A549 (cell line): ENCODE measurements at regions not wholly inside any gene's neighbourhood (a gene's known extent, or its start where the extent isn't known, plus 50 kb on each side); places are given as distances from the start of the nearest gene placed in this dataset.
"Not testable (repeated sequence)": the region's sequence is repeated elsewhere in the genome, so short reads cannot be mapped to it uniquely, and the experiment has no call there.

ENCODE experiments used
- ATAC-seq, 2 experiments: fragments of 200-7000 bp in 1 of 2; fragments of >200 bp in 1 of 2; cut with Nextera tagmentation in 1 of 2; cut with Tn5 transposase in 1 of 2; 3 replicates each; pipeline versions ENCODE4 v1.8.0 to v1.9.1; 2018 to 2020; ENCODE audit warnings: mild to moderate bottlenecking in 1 of 2, moderate library complexity in 1 of 2
- CTCF ChIA-PET: fragments of 300-600 bp; sonication (Branson Sonifier 250); formaldehyde crosslinking; extraction: SDS; loops from one replicate; lab custom pipeline; 2021; ENCODE audit warnings: antibody characterized with exemption, inconsistent platforms; lab: Yijun Ruan, JAX
- POLR2A ChIA-PET: fragments of 350-600 bp; formaldehyde crosslinking; extraction: SDS; loops from one replicate; lab custom pipeline; 2021; ENCODE audit warnings: antibody characterized with exemption, inconsistent platforms; lab: Yijun Ruan, JAX
- DNase-seq, 2 experiments: peaks; one replicate each; pipeline versions ENCODE4 v3.0.0 to v3.0.0-alpha.2; 2011 to 2016; ENCODE audit warnings: low read depth in 1 of 2, low spot score in 1 of 2
- FAIRE-seq: peaks from 2 replicates; lab custom pipeline; 2011; peaks lifted over from hg19 to GRCh38; lab: Jason Lieb, UNC
- H3K27ac ChIP-seq, 2 experiments: fragments of >200 bp; sonication (Bioruptor Twin); formaldehyde crosslinking; 3 replicates each; pipeline ENCODE4 v1.5.1; 2016 to 2017
- H3K4me1 ChIP-seq: fragments of >200 bp; sonication (Bioruptor Twin); formaldehyde crosslinking; 3 replicates; pipeline ENCODE4 v1.6.1; 2016
- H3K4me2 ChIP-seq: fragments of >200 bp; sonication (Bioruptor Twin); formaldehyde crosslinking; 3 replicates; pipeline ENCODE4 v1.6.1; 2016
- H3K4me3 ChIP-seq: fragments of >200 bp; sonication (Bioruptor Twin); formaldehyde crosslinking; 3 replicates; pipeline ENCODE4 v1.5.1; 2016
- H3K9me3 ChIP-seq: fragments of >200 bp; sonication (Bioruptor Twin); formaldehyde crosslinking; 3 replicates; pipeline ENCODE4 v1.6.1; 2016
- CBX8 ChIP-seq: fragments of 200-600 bp; sonication (generic); IDR thresholded peaks from 2 replicates; pipeline ENCODE4 v1.6.1; 2016
- E2F6 ChIP-seq: IDR thresholded peaks from 2 replicates; pipeline ENCODE4 v1.6.1; 2012; ENCODE audit warnings: low read depth, borderline replicate concordance
- ESRRA ChIP-seq: fragments of 150-350 bp; IDR thresholded peaks from 2 replicates; pipeline ENCODE4 v1.6.1; 2014; ENCODE audit warnings: mild to moderate bottlenecking, low read length, borderline replicate concordance
- FOSB ChIP-seq: fragments of 250-450 bp; sonication (Bioruptor Pico); IDR thresholded peaks from 2 replicates; pipeline ENCODE4 v1.5.0; 2020; ENCODE audit warnings: mild to moderate bottlenecking, moderate library complexity
- FOSL2 ChIP-seq, 2 experiments: fragments of 450-650 bp in 1 of 2; fragments of >200 bp in 1 of 2; sonication (Bioruptor Twin) in 1 of 2; formaldehyde crosslinking; IDR thresholded peaks; 2 replicates each; pipeline versions ENCODE4 v1.5.0 to v1.6.1; 2016 to 2020; ENCODE audit warnings: mild to moderate bottlenecking in 1 of 2, moderate library complexity in 1 of 2
- FOXS1 ChIP-seq: fragments of 250-450 bp; sonication (Bioruptor Pico); IDR thresholded peaks from 2 replicates; pipeline ENCODE4 v1.5.0; 2020; ENCODE audit warnings: mild to moderate bottlenecking, moderate library complexity
- HDAC2 ChIP-seq: fragments of 200-600 bp; sonication (generic); IDR thresholded peaks from 2 replicates; pipeline ENCODE4 v1.6.1; 2016
- HEYL ChIP-seq: fragments of 250-450 bp; sonication (Bioruptor Pico); IDR thresholded peaks from 2 replicates; pipeline ENCODE4 v1.8.0; 2021; ENCODE audit warnings: mild to moderate bottlenecking, moderate library complexity
- HMGXB4 ChIP-seq: fragments of 250-450 bp; sonication (Bioruptor Pico); IDR thresholded peaks from 2 replicates; pipeline ENCODE4 v1.5.0; 2021; ENCODE audit warnings: mild to moderate bottlenecking, moderate library complexity, borderline replicate concordance
- HOXA7 ChIP-seq: fragments of 250-450 bp; sonication (Bioruptor Pico); IDR thresholded peaks from 2 replicates; pipeline ENCODE4 v1.5.0; 2020; ENCODE audit warnings: mild to moderate bottlenecking, moderate library complexity
- JUN ChIP-seq, 2 experiments: fragments of >200 bp; sonication (Bioruptor Twin); formaldehyde crosslinking; IDR thresholded peaks; 2 replicates in 1 of 2; 3 replicates in 1 of 2; pipeline ENCODE4 v1.6.1; 2016 to 2017
- MYC ChIP-seq: IDR thresholded peaks from 2 replicates; pipeline ENCODE4 v1.6.1; 2012; ENCODE audit warnings: mild to moderate bottlenecking, inconsistent platforms, low read length, improper control_type of control experiment, borderline replicate concordance
- PHF8 ChIP-seq: fragments of 200-600 bp; sonication (generic); IDR thresholded peaks from 2 replicates; pipeline ENCODE4 v1.6.1; 2016; ENCODE audit warnings: low read depth, mild to moderate bottlenecking, antibody characterized with exemption, moderate library complexity, borderline replicate concordance
- RARB ChIP-seq: fragments of 250-450 bp; sonication (Bioruptor Pico); IDR thresholded peaks from 2 replicates; pipeline ENCODE4 v1.8.0; 2021; ENCODE audit warnings: mild to moderate bottlenecking, moderate library complexity
- SREBF2 ChIP-seq: fragments of 450-650 bp; IDR thresholded peaks from 2 replicates; pipeline ENCODE4 v1.6.1; 2014; ENCODE audit warnings: mild to moderate bottlenecking, moderate library complexity
- ZNF302 ChIP-seq: fragments of 250-450 bp; sonication (Bioruptor Pico); IDR thresholded peaks from 2 replicates; pipeline ENCODE4 v1.9.0; 2021; ENCODE audit warnings: inconsistent platforms, mild to moderate bottlenecking, moderate library complexity
- WGBS: methylation state at CpG from one replicate; pipeline ENCODE4 v1.1.6; 2017; ENCODE audit errors: missing lambda C conversion rate; 5-methylcytosine and 5-hydroxymethylcytosine counted together

- Histone ChIP-seq H3K4me2 (no peak overlapping the region), H3K4me3 (no peak overlapping the region), H3K9me3 (no peaks in the 10 kb centered on the region), H3K27ac (no peak overlapping the region), H3K4me1 (no peaks in the 10 kb centered on the region)
- ATAC-seq (no peak), FAIRE-seq (no peak), DNase-seq (no peak)
- WGBS, result 80% methylated on average over 2 of the region's 2 CpGs
- TF ChIP-seq HOXA7 (no peak), FOSB (CRISPR knock-in tag) (no peak), MYC (no peak), CBX8 (no peak), HDAC2 (no peak), HEYL (CRISPR knock-in tag) (no peak), PHF8 (no peak)
- CTCF ChIA-PET, result no interaction called here
- POLR2A ChIA-PET, result no interaction called here
Observed at GRCh38 chr13:21256891-21257290, 80.4 kb downstream of the MRPL57 start.

GRCh38 chr13:21259571-21260455, 83.4 kb downstream of the MRPL57 start:
- no peak for DNase-seq
- Histone ChIP-seq H3K4me2 (no peak overlapping the region), H3K9me3 (no peaks in the 10 kb centered on the region), H3K4me1 (no peaks in the 10 kb centered on the region), H3K4me3 (no peak overlapping the region), H3K27ac (no peak overlapping the region)
- TF ChIP-seq CBX8 (no peak), FOXS1 (CRISPR knock-in tag) (no peak), RARB (CRISPR knock-in tag) (no peak), HOXA7 (no peak), ZNF302 (CRISPR knock-in tag) (no peak), FOSL2 (IDR thresholded peaks at IDR 0.05) (no peak), FOSL2 (CRISPR knock-in tag; IDR thresholded peaks at IDR 0.05) (no peak), ESRRA (no peak), SREBF2 (no peak), JUN (IDR thresholded peaks at IDR 0.05) (no peak), E2F6 (no peak), HMGXB4 (CRISPR knock-in tag) (no peak)
- CTCF ChIA-PET, result interaction anchor here (1.0 kb wide), 1 partner anchor 24 kb away, joined by 3 read pairs; no protein-coding TSS in a partner anchor
- FAIRE-seq, result no peak
- POLR2A ChIA-PET, result no interaction called here
- WGBS, result 95% methylated on average over 22 of the region's 57 CpGs
- ATAC-seq, result no peak

- WGBS, result 60% methylated on average over 2 of the region's 35 CpGs
- ATAC-seq, FAIRE-seq, H3K4me1 ChIP-seq, H3K4me3 ChIP-seq, CTCF ChIA-PET, DNase-seq, H3K9me3 ChIP-seq, H3K4me2 ChIP-seq, POLR2A ChIA-PET, H3K27ac ChIP-seq: not testable (repeated sequence)
Observed at GRCh38 chr13:21260561-21261290, 84.3 kb downstream of the MRPL57 start.

GRCh38 chr13:21261487-21262216, 85.2 kb downstream of the MRPL57 start:
- DNase-seq, CTCF ChIA-PET, H3K9me3 ChIP-seq, H3K27ac ChIP-seq, FAIRE-seq, H3K4me3 ChIP-seq, H3K4me2 ChIP-seq, POLR2A ChIA-PET, H3K4me1 ChIP-seq: not testable (repeated sequence)
- WGBS, result no CpG with 5 or more reads among the region's 9 CpGs
- peak in 1 of 2 experiments; percentile 54; a peak in 3 of 6 replicates for ATAC-seq

GRCh38 chr13:21263909-21264308, 87.5 kb downstream of the MRPL57 start:
- CTCF ChIA-PET, H3K27ac ChIP-seq, H3K4me3 ChIP-seq, FAIRE-seq, DNase-seq, H3K9me3 ChIP-seq, POLR2A ChIA-PET, H3K4me2 ChIP-seq, H3K4me1 ChIP-seq: not testable (repeated sequence)
- peak in 1 of 2 experiments; percentile 30; a peak in 1 of 6 replicates for ATAC-seq
- WGBS, result 59% methylated on average over 2 of the region's 4 CpGs

GRCh38 chr13:21268485-21268884, 92.0 kb downstream of the MRPL57 start:
- DNase-seq, H3K4me3 ChIP-seq, H3K4me1 ChIP-seq, H3K9me3 ChIP-seq, FAIRE-seq, CTCF ChIA-PET, H3K27ac ChIP-seq, ATAC-seq, H3K4me2 ChIP-seq, POLR2A ChIA-PET: not testable (repeated sequence)
- 6% methylated on average over 1 of the region's 1 CpG for WGBS
